GM21390 (cell line): ENCODE measurements at regions not wholly inside any gene's neighbourhood (a gene's known extent, or its start where the extent isn't known, plus 50 kb on each side); places are given as distances from the start of the nearest gene placed in this dataset.
"Not testable (repeated sequence)": the region's sequence is repeated elsewhere in the genome, so short reads cannot be mapped to it uniquely, and the experiment has no call there.

Source experiments
- ATAC-seq: cut with Tn5 transposase; IDR thresholded peaks from one replicate; pipeline ENCODE4 v1.9.1; 2021; ENCODE audit not compliant: unreplicated experiment

DNA sequence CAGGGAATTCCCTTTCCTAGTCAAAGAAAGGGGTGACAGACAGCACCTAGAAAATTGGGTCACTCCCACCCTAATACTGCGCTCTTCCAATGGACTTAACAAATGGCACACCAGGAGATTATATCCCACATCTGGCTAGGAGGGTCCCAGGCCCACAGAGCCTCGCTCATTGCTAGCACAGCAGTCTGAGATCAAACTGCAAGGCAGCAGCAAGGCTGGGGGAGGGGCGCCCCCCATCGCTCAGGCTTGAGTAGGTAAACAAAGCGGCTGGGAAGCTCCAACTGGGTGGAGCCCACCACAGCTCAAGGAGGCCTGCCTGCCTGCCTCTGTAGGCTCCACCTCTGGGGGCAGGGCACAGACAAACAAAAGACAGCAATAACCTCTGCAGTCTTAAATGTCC is 1043.9 kb upstream of the GRIA3 start:
- ATAC-seq, result not testable (repeated sequence)

DNA sequence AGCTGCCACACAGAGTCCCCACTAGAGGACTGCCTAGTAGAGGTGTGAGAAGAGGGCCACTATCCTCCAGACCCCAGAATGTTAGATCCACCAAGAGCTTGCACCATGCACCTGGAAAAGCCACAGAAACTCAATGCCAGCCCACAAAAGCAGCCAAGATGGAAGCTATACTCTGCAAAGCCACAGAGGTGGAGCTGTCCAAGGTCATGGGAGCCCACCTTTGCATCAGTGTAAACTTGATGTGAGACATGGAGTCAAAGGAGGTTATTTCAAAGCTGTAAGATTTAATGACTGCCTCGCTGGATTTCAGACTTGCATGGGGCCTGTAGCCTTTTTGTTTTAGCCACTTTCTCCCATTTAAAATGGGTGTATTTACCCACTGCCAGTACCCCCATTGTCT is 1030.1 kb upstream of the GRIA3 start:
- ATAC-seq, result no peak

DNA sequence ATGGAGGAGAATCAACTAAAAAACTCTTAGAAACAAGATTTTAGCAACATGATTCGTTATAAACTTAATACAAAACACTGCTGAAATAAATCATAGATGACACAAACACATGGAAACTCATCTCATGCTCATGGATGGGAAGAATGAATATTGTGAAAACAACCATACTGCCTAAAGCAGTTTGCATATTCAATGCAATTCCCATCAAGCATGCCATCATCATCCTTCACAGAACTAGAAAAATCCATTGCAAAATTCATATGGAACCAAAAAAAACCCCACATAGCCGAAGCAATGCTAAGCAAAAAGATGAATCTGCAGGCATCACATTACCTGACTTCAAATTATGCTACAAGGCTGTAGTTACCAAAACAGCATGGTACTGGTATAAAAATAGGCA is 1015.8 kb upstream of the GRIA3 start:
- no peak for ATAC-seq

GRCh38 chrX:122184791-122185190 is 999.3 kb upstream of the GRIA3 start:
- no peak for ATAC-seq

- ATAC-seq, result no peak
These were observed 996.9 kb upstream of the GRIA3 start for GRCh38 chrX:122187069-122187713.

DNA sequence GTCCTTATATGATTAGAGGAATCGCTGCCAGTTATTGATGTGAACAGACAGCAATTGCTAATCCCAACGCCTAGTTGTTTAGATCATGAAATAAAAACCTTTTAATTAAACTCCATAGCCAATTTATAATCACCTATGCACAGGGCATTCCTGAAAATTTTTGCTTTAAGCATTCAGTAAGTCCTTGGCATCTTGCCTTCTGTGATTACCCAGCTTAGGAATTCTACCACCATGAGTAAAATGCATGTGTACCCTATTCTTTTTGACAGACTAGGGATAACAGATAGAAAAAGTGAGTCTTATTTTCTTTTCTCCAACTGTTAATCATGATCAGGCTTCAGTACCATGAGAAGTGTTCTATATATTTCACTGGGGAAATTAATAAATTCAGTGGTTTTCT is 995.3 kb upstream of the GRIA3 start:
- ATAC-seq, result no peak

- no peak for ATAC-seq
These were observed 987.7 kb upstream of the GRIA3 start for GRCh38 chrX:122196343-122196742.

DNA sequence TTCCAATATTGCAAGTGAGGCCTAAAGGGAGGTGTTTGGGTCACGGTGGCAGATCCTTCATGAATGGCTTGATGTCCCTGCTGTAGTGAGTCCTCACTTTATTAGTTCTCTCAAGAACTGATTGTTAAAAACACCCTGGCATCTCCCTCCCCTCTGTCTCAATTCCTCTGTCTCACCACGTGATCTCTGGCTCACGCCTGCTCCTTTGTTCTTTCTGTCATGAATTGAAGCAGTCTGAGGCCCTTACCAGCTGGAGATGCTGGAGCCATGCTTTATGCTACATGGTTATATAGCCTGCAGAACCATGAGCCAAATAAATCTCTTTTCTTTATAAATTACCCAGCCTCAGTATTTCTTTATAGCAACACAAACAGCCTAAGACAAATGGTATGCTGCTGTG is 980.7 kb upstream of the GRIA3 start:
- ATAC-seq, result no peak

GRCh38 chrX:122218666-122219065 is 965.4 kb upstream of the GRIA3 start:
- ATAC-seq, result no peak

DNA sequence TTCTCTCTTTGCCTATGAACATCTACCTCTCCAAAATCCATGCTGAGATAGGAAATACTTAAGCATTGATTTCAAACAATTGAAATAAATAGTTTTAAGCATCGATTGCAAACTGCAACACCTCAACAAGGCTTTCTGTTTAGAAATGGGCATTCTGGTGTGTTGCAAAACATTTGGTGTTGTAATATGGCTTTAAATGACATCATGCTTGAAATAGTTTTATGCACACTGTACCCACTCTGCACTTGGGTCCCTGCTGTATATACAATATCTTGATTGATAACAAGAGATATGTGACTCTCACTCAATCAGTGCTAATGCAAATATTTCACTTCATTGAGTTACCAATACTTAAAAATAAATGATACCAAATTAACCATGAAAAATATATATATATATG is 964.9 kb upstream of the GRIA3 start:
- ATAC-seq, result no peak

DNA sequence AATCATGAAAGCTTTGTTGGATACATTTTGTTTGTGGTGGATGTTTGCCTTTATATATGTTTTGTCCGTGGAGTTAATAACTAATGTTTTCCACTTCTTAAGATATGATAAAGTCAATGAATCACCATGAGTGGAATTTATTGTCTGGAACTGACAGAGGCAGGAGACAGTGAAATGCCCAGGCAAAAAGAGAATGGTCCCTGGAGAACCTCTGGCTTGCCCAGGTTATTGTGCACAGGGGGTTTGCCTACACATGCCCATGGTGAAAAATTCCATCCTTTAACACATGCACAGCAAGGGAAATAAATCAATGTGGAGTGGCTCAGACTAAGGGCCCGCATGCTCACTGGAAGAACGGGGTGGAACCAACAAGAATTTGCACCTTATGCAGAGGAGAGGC is 964.3 kb upstream of the GRIA3 start:
- ATAC-seq, result no peak

DNA sequence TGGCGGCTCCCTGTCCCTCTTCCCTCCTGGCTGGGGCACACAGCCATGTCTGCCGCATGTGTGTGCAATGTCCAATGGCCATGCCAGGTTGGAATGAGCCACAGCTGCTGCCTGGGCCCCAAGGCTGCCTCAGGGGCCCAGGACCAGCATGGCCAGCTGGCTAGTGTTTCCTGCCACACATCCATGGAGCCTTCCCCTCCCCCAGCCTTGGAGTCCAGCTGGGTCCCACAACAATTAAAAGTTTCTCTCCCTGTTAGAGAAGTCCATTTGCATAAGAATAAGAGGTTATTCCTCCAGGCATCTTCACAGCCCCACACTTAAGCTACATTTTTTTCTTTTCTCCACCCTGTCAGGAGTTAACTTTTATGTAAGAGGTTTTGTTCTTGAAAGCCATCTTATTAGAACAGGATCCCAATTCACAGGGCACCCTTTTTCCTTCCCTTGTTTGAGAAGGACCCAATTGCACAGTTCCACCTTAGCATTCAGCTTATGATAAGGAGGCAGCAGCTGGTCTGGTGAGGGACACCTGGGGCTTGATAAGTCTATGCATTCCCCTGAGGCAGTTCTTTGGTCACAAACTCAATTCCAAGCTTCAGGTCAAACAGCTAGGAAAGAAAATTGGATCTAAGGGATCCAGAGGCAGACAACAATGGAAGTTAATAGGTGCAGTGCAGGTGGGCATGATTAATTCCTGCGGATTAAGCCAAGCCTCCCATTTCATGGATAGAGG is 963.3 kb upstream of the GRIA3 start:
- ATAC-seq, result no peak

DNA sequence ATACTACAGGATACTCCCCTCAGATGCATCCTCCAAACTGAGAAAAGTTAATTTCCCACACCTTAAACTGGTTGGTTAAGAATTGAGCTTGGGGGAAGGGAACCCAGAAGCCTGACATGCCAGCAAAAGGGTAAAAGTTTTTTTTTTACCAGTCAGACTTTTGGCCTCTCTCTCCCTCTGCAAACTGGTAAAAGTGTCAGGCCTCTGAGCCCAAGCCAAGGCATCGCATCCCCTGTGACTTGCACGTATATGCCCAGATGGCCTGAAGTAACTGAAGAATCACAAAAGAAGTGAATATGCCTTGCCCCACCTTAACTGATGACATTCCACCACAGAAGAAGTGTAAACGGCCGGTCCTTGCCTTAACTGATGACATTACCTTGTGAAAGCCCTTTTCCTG is 962.3 kb upstream of the GRIA3 start:
- ATAC-seq, result not testable (repeated sequence)

DNA sequence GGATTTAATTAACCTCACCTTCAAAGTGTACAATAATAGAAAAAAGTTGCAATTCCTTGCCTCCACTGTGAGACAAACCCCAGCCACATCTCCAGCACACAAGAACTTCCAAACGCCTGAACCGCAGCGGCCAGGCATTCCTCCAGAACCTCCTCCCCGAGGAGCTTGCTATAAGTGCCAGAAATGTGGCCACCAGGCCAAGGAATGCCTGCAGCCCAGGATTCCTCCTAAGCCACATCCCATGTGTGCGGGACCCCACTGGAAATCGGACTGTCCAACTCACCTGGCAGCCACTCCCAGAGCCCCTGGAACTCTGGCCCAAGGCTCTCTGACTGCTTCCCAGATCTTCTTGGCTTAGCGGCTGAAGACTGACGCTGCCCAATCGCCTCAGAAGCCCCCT is 959.9 kb upstream of the GRIA3 start:
- ATAC-seq, result not testable (repeated sequence)

DNA sequence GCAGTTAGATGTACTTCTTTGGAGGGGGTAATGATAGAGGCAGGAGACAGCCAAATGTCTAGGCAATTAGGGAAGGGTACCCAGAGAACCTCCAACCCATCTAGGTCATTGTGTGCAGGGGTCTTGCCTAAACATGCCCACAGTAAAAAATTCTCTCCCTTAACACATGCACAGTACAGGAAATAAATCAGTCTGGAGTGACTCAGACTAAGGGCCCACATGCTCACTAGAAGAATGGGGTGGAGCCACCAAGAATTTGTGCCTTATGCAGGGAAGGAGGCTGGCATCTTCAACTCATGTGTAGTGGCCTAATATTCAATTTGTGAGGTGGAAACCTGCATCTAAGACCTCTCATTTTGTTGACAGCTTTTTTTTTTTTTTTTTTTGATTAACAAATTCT is 945.3 kb upstream of the GRIA3 start:
- ATAC-seq, result no peak

- ATAC-seq, result no peak
These were observed 942.1 kb upstream of the GRIA3 start for GRCh38 chrX:122241959-122242358.

DNA sequence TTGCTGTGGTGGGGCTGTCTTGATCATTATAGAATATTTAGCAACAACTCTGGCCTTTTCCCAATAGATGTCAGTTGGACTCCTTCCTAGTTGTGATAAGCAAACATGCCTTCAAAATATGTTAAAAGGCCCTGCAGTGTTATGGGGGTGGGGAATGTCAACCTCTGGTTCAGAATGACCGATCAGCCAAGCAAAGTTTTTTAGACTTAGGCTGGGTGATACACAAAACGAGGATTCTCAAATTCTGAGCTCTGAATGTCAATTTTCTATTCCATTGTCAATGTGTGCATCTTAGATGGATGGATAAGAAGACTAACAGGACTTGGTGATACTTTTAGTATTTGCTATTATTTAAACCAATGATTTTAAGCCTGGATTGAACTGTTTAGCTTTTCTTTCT is 940.0 kb upstream of the GRIA3 start:
- ATAC-seq, result no peak

DNA sequence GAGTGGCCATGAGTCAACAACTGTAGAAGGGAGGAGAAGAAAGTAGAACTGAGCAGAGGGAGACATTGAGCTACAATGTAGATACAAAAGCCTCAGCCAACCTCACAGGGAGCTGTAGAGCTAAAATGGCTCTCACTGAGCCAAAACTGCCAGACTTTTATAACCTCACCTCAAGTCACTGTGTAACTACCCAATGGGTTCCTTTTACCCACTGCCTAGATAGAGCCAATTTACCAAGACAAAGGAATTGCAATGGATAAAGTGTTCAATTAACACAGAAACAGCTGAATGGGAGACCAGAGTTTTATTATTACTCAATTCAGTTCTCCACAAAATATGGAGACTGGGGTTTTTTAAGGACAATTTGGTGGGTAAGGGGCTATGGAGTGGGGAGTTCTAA is 938.9 kb upstream of the GRIA3 start:
- no peak for ATAC-seq

DNA sequence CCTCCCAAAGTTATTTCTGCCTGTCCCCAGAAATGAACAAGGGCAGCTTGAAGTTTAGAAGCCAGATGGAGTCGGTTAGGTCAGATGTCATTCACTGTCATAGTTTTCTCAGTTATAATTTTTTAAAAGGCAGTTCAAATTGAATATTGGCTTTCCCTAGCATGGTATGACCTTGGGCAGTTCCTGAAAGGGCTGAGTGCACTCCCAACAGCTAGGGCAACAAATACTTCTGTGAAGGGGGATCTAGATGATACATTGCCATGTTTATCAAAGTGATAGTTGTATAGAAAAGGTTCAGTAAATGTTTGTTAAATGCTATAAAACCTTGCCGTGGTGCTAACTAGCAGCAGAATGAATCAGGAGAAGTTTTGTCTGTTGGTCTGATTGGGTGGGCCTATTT is 938.1 kb upstream of the GRIA3 start:
- no peak for ATAC-seq

- no peak for ATAC-seq
These were observed 937.1 kb upstream of the GRIA3 start for GRCh38 chrX:122246937-122247336.

GRCh38 chrX:122248681-122249080 is 935.4 kb upstream of the GRIA3 start:
- ATAC-seq, result no peak

DNA sequence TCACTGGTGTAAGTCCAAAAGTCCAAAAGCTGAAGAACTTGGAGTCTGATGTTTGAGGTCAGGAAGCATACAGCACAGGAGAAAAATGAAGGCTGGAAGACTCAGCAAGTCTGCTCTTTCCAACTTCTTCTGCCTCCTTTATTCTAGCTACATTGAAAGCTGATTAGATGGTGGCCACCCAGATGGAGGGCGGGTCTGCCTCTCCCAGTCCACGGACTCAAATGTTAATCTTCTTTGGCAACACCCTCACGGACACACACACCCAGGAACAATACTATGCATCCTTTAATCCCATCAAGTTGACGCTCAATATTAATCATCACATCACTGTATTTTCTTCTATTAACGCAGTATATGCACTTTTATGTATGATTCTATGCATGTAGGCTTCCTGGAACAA is 931.6 kb upstream of the GRIA3 start:
- ATAC-seq, result no peak

GRCh38 chrX:122268353-122268752 is 915.7 kb upstream of the GRIA3 start:
- no peak for ATAC-seq
